ENCODE measurements at regions not wholly inside any gene's neighbourhood (a gene's known extent, or its start where the extent isn't known, plus 50 kb on each side); places are given as distances from the start of the nearest gene placed in this dataset.

DNA sequence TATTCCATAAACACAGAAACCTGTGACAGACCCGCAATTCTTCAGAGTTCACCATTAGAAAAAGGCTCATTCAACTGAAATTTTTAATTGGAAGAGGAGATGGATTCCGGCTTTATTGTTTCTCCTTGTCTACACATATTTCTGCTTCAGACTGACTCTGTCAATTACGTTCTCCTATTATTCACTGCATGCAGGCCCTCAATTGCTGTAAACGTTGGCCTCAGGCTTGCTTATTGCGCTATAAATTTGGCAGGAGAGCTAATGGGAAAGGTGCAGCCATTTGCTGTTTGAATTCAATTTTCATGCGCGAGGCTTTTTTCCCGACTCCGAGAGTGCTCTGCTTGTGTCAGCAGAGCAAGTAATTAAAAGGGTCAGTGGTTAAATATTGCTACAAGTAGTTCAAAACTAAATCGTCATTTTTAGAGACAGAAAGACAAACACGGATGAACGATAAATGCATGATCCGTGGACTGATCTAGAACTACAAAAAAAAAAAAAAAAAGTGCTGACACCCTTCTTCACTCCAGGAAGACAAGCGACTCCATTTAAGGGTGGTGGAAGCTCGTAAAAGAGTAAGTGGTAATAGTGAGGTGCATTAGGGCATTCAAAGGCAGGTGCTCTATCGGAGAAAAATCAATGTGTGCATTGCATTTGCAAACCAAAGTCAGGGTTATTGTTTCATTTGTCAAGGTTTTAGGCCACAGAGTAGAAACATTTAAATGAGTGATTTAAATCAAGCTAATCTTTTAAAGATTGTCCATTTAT lies 841.6 kb upstream of the FRG1 start:
- TF ChIP-seq, protein P1, sequence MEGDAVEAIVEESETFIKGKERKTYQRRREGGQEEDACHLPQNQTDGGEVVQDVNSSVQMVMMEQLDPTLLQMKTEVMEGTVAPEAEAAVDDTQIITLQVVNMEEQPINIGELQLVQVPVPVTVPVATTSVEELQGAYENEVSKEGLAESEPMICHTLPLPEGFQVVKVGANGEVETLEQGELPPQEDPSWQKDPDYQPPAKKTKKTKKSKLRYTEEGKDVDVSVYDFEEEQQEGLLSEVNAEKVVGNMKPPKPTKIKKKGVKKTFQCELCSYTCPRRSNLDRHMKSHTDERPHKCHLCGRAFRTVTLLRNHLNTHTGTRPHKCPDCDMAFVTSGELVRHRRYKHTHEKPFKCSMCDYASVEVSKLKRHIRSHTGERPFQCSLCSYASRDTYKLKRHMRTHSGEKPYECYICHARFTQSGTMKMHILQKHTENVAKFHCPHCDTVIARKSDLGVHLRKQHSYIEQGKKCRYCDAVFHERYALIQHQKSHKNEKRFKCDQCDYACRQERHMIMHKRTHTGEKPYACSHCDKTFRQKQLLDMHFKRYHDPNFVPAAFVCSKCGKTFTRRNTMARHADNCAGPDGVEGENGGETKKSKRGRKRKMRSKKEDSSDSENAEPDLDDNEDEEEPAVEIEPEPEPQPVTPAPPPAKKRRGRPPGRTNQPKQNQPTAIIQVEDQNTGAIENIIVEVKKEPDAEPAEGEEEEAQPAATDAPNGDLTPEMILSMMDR (conservative IDR thresholded peaks at IDR 0.05; ENCODE audit: low read depth, low read length), result no peak
- no peak overlapping the region for H3K4me3 ChIP-seq (ENCODE audit: low read depth, low read length)

DNA sequence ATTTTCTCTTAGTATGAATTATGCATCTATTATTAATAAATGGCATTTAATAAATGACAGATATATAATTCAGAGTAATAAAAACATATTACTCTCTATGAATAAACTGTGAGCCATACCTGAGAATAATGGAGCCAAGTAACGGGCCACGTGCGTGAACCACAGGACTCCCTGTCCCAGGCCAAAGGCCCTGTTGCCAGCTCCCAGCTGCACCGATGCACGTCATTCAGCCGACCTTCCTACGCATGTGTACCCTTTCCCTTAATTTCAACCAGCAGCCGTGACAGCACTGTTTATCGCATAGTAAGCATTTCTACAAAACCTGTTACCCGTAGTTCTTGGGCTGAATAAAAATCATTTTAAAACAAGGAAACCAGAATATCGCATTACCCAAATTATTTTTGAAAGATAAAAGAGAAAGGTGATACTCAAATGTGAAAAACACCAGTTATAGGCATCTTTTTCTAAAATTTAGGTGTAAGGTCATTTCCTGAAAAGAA lies 827.2 kb upstream of the FRG1 start:
- TF ChIP-seq, protein P1 (conservative IDR thresholded peaks at IDR 0.05; ENCODE audit: low read depth, low read length), result no peak
- H3K4me3 ChIP-seq (ENCODE audit: low read depth, low read length), result no peak overlapping the region
- DNase-seq (ENCODE audit: low read depth), result no peak

More for the DNA sequence above, 841.6 kb upstream of the FRG1 start:
- no peak for DNase-seq (ENCODE audit: low read depth)

DNA sequence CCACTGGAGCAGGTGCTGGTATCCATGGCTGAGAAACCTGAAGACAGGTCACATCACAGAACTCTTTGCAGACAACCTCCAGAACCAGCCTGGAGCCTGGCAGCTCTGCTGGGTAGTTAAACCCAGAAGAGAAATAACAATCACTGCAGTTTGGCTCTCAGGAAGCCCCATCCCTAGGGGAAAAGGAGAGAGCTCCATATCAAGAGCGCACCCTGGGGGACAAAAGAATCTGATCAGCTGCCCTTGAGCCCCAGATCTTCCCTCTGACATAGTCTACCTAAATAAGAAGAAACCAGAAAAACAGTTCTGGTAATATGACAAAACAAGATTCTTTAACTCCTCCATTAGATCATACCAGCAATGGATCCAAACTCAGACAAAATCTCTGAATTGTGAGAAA lies 823.2 kb upstream of the FRG1 start:
- no peak overlapping the region for H3K4me3 ChIP-seq (ENCODE audit: low read depth, low read length)
- DNase-seq (ENCODE audit: low read depth), result no peak
- TF ChIP-seq, protein P1 (conservative IDR thresholded peaks at IDR 0.05; ENCODE audit: low read depth, low read length), result no peak

DNA sequence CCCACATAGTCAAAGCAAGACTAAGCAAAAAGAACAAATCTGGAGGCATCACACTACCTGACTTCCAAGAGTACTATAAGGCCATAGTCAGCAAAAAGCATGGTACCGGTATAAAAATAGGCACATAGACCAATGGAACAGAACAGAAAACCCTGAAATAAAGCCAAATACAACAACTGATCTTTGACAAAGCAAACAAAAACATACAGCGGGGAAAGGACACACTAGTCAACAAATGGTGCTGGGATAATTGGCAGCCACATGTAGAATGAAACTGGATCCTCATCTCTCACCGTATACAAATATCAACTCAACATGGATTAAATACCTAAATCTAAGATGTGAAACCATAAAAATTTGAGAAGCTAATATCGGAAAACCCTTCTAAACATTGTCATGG lies 819.3 kb upstream of the FRG1 start:
- TF ChIP-seq, protein P1 (conservative IDR thresholded peaks at IDR 0.05; ENCODE audit: low read depth, low read length), result no peak
- DNase-seq (ENCODE audit: low read depth), result no peak
- H3K4me3 ChIP-seq (ENCODE audit: low read depth, low read length), result no peak overlapping the region

DNA sequence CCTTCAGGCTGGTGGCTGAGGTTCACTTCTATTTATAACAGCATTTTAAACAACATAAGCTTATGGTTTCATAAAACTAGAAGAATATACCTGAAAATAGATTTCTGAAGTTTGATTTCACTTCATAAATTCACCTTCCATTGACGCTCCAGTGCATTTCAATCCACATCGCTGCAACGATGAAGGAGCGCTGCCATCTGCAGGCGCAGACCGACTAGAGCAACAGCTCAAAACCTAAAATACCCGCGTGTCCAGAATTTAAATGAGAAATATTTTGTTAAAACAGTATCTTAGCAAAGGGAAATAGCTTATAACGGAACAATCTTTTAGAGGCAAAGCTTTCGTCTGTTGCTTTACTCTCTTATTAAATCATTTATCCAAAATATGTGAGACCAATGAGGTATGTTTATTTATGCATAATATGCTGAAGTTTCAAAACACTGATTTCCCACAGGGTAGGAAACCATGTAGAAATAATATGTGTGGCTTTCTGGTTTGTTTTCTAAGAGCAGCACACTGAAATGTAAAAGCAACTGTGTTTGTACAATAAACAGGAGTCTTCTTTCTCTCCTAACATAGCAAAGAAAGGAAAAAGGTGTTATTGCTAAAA lies 816.4 kb upstream of the FRG1 start:
- DNase-seq (ENCODE audit: low read depth), result peak; percentile 54
- TF ChIP-seq, protein P1 (conservative IDR thresholded peaks at IDR 0.05; ENCODE audit: low read depth, low read length), result peak; percentile 82
- no peak overlapping the region for H3K4me3 ChIP-seq (ENCODE audit: low read depth, low read length)

DNA sequence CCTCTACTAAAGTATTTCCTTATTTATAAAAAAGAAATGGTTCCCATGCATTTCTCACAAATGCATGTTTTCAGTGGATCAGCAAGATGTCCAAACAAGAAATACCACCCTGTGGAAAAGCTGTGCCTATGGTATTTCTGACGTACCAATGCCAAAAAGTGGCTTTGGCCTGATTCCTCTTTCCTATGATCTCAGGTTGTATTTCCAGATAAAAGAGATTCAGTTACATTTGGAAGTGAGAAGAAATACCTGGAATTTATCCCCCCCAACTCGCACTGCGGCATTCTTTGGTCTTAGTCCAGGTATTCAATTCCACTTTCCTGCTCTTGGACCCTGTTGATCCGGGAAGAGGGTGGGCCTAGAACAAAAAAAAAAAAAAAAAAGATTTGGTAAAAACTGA lies 815.9 kb upstream of the FRG1 start:
- H3K4me3 ChIP-seq (ENCODE audit: low read depth, low read length), result no peak overlapping the region
- TF ChIP-seq, protein P1 (conservative IDR thresholded peaks at IDR 0.05; ENCODE audit: low read depth, low read length), result no peak
- no peak for DNase-seq (ENCODE audit: low read depth)
